Nephron (organoid): ENCODE measurements at regions not wholly inside any gene's neighbourhood (a gene's known extent, or its start where the extent isn't known, plus 50 kb on each side); places are given as distances from the start of the nearest gene placed in this dataset.

Source experiments
- H3K27ac Mint-ChIP-seq, 3 experiments: 2 replicates each; pipeline ENCODE4 v1.8.0; 2020; ENCODE audit warnings: mixed read lengths in 3 of 3, mild to moderate bottlenecking in 2 of 3, moderate library complexity in 1 of 3
- H3K27me3 Mint-ChIP-seq: 2 replicates; pipeline ENCODE4 v1.8.0; 2021; ENCODE audit warnings: low read depth, mild to moderate bottlenecking, moderate library complexity, mixed read lengths
- H3K36me3 Mint-ChIP-seq: 2 replicates; pipeline ENCODE4 v1.8.0; 2020; ENCODE audit warnings: low read depth, mixed read lengths
- H3K4me1 Mint-ChIP-seq: 2 replicates; pipeline ENCODE4 v1.8.0; 2020; ENCODE audit warnings: mixed read lengths
- H3K4me3 Mint-ChIP-seq, 3 experiments: 2 replicates each; pipeline ENCODE4 v1.8.0; 2020; ENCODE audit warnings: mild to moderate bottlenecking in 3 of 3, mixed read lengths in 3 of 3, moderate library complexity in 2 of 3
- H3K9me3 Mint-ChIP-seq: 2 replicates; pipeline ENCODE4 v1.8.0; 2020; ENCODE audit warnings: mixed read lengths
- CTCF ChIP-seq, 3 experiments: fragments of 200-600 bp; sonication (generic); IDR thresholded peaks; one replicate each; pipeline ENCODE4 v1.5.0; 2021; ENCODE audit warnings: antibody characterized with exemption in 3 of 3; ENCODE audit not compliant: unreplicated experiment in 3 of 3

GRCh38 chr12:100721169-100721568, 73.4 kb upstream of the ANO4 start:
- H3K9me3 Mint-ChIP-seq = no peaks in the 10 kb centered on the region
- H3K4me1 Mint-ChIP-seq = no peaks in the 10 kb centered on the region
- no peak overlapping the region for H3K4me3 Mint-ChIP-seq
- TF ChIP-seq CTCF (IDR thresholded peaks at IDR 0.05; ENCODE audit: unreplicated experiment in 3 of 3) = no peak
- peaks cover 56% of the 10 kb centered on the region for H3K27me3 Mint-ChIP-seq
- H3K27ac Mint-ChIP-seq = no peak overlapping the region
- H3K36me3 Mint-ChIP-seq = no peaks in the 10 kb centered on the region

GRCh38 chr12:100724071-100724470, 70.5 kb upstream of the ANO4 start:
- Mint-ChIP-seq H3K27me3 (peaks cover 44% of the 10 kb centered on the region), H3K9me3 (no peaks in the 10 kb centered on the region), H3K4me3 (no peak overlapping the region), H3K4me1 (no peaks in the 10 kb centered on the region), H3K36me3 (no peaks in the 10 kb centered on the region), H3K27ac (no peak overlapping the region)
- TF ChIP-seq CTCF (IDR thresholded peaks at IDR 0.05; ENCODE audit: unreplicated experiment in 3 of 3) = no peak

GRCh38 chr12:100733817-100734593, 60.6 kb upstream of the ANO4 start:
- Mint-ChIP-seq H3K27ac (no peak overlapping the region), H3K36me3 (no peaks in the 10 kb centered on the region), H3K27me3 (peaks cover 18% of the 10 kb centered on the region), H3K9me3 (no peaks in the 10 kb centered on the region), H3K4me3 (no peak overlapping the region), H3K4me1 (no peaks in the 10 kb centered on the region)
- TF ChIP-seq CTCF (IDR thresholded peaks at IDR 0.05; ENCODE audit: unreplicated experiment in 3 of 3) = peak; percentile 58 to 61 (median 59)

GRCh38 chr12:100737168-100737567, 57.4 kb upstream of the ANO4 start:
- Mint-ChIP-seq H3K36me3 (no peaks in the 10 kb centered on the region), H3K27ac (no peak overlapping the region), H3K27me3 (peaks cover 17% of the 10 kb centered on the region), H3K9me3 (no peaks in the 10 kb centered on the region), H3K4me3 (no peak overlapping the region), H3K4me1 (no peaks in the 10 kb centered on the region)
- TF ChIP-seq CTCF (IDR thresholded peaks at IDR 0.05; ENCODE audit: unreplicated experiment in 3 of 3) = no peak

GRCh38 chr12:100738086-100738485, 56.5 kb upstream of the ANO4 start:
- H3K9me3 Mint-ChIP-seq = no peaks in the 10 kb centered on the region
- H3K36me3 Mint-ChIP-seq = no peaks in the 10 kb centered on the region

More at GRCh38 chr12:100738086-100738485, 56.5 kb upstream of the ANO4 start:
- Mint-ChIP-seq H3K27ac (no peak overlapping the region), H3K27me3 (peaks cover 11% of the 10 kb centered on the region), H3K4me1 (no peaks in the 10 kb centered on the region), H3K4me3 (no peak overlapping the region)
- no peak for TF ChIP-seq CTCF (IDR thresholded peaks at IDR 0.05; ENCODE audit: unreplicated experiment in 3 of 3)
